Muscle layer of duodenum (tissue), 2 donors: ENCODE measurements at regions not wholly inside any gene's neighbourhood (a gene's known extent, or its start where the extent isn't known, plus 50 kb on each side); places are given as distances from the start of the nearest gene placed in this dataset.
"Not testable (repeated sequence)": the region's sequence is repeated elsewhere in the genome, so short reads cannot be mapped to it uniquely, and the experiment has no call there.

Experiments used
- H3K27ac ChIP-seq: one replicate; pipeline ENCODE4 v1.7.0; 2013; ENCODE audit warnings: mild to moderate bottlenecking, low read length
- H3K27me3 ChIP-seq: one replicate; pipeline ENCODE4 v1.7.0; 2013; ENCODE audit warnings: low read depth, mild to moderate bottlenecking, control low read depth, low read length
- H3K36me3 ChIP-seq, 2 donors: one replicate each; pipeline ENCODE4 v1.7.0; 2013; ENCODE audit warnings: low read length in 2 of 2, control low read depth in 1 of 2, mild to moderate bottlenecking in 1 of 2; ENCODE audit not compliant: insufficient read depth in 2 of 2, control insufficient read depth in 1 of 2
- H3K4me1 ChIP-seq, 2 donors: one replicate each; pipeline ENCODE4 v1.7.0; 2013; ENCODE audit warnings: low read length in 2 of 2, mild to moderate bottlenecking in 2 of 2, control low read depth in 1 of 2, moderate library complexity in 1 of 2; ENCODE audit not compliant: insufficient read depth in 2 of 2, control insufficient read depth in 1 of 2
- H3K4me3 ChIP-seq, 2 donors: one replicate each; pipeline ENCODE4 v1.7.0; 2013; ENCODE audit warnings: low read length in 2 of 2, low read depth in 1 of 2, mild to moderate bottlenecking in 1 of 2
- H3K9me3 ChIP-seq, 2 donors: one replicate each; pipeline ENCODE4 v1.7.0; 2013; ENCODE audit warnings: low read length in 2 of 2, control low read depth in 1 of 2, mild to moderate bottlenecking in 1 of 2; ENCODE audit not compliant: control insufficient read depth in 1 of 2
- donor health status: healthy.

- Histone ChIP-seq H3K4me1 (no peaks in the 10 kb centered on the region), H3K36me3 (no peaks in the 10 kb centered on the region), H3K9me3 (no peaks in the 10 kb centered on the region), H3K4me3 (no peak overlapping the region), H3K27me3 (no peaks in the 10 kb centered on the region), H3K27ac (no peak overlapping the region)
Measured at GRCh38 chr13:88022431-88023208, 351.4 kb downstream of the SLITRK5 start.

- Histone ChIP-seq H3K36me3 (no peaks in the 10 kb centered on the region), H3K27me3 (no peaks in the 10 kb centered on the region)
Measured at GRCh38 chr13:88026241-88026640, 355.1 kb downstream of the SLITRK5 start.

GRCh38 chr13:88031980-88032559 is 360.9 kb downstream of the SLITRK5 start:
- no peak overlapping the region for H3K27ac ChIP-seq
- H3K4me3 ChIP-seq: no peak overlapping the region
- H3K4me1 ChIP-seq: no peaks in the 10 kb centered on the region
- no peaks in the 10 kb centered on the region for H3K9me3 ChIP-seq
- H3K36me3 ChIP-seq: no peaks in the 10 kb centered on the region
- no peaks in the 10 kb centered on the region for H3K27me3 ChIP-seq

More at GRCh38 chr13:88026241-88026640, 355.1 kb downstream of the SLITRK5 start:
- no peaks in the 10 kb centered on the region for H3K4me1 ChIP-seq
- H3K9me3 ChIP-seq: no peaks in the 10 kb centered on the region
- H3K4me3 ChIP-seq: no peak overlapping the region
- no peak overlapping the region for H3K27ac ChIP-seq

GRCh38 chr13:88036205-88036604 is 365.0 kb downstream of the SLITRK5 start:
- not testable (repeated sequence) for H3K4me3 ChIP-seq, H3K27me3 ChIP-seq, H3K9me3 ChIP-seq, H3K4me1 ChIP-seq, H3K36me3 ChIP-seq, H3K27ac ChIP-seq

GRCh38 chr13:88042489-88042888 is 371.3 kb downstream of the SLITRK5 start:
- Histone ChIP-seq H3K27ac (no peak overlapping the region), H3K9me3 (no peaks in the 10 kb centered on the region), H3K36me3 (no peaks in the 10 kb centered on the region), H3K4me3 (no peak overlapping the region), H3K4me1 (no peaks in the 10 kb centered on the region), H3K27me3 (no peaks in the 10 kb centered on the region)

GRCh38 chr13:88051746-88052482 is 380.7 kb downstream of the SLITRK5 start:
- no peak overlapping the region for H3K27ac ChIP-seq
- peaks cover 3 to 4% of the 10 kb centered on the region in 2 donors for H3K9me3 ChIP-seq
- no peak overlapping the region for H3K4me3 ChIP-seq
- H3K27me3 ChIP-seq: no peaks in the 10 kb centered on the region
- no peaks in the 10 kb centered on the region for H3K36me3 ChIP-seq
- H3K4me1 ChIP-seq: no peaks in the 10 kb centered on the region

GRCh38 chr13:88063741-88064140 is 392.6 kb downstream of the SLITRK5 start:
- Histone ChIP-seq H3K4me1 (no peaks in the 10 kb centered on the region), H3K36me3 (no peaks in the 10 kb centered on the region), H3K27me3 (no peaks in the 10 kb centered on the region), H3K27ac (no peak overlapping the region), H3K9me3 (peaks cover 0 to 4% of the 10 kb centered on the region in 2 donors), H3K4me3 (no peak overlapping the region)

- peaks cover 0 to 4% of the 10 kb centered on the region in 2 donors for H3K9me3 ChIP-seq
- no peak overlapping the region for H3K4me3 ChIP-seq
- H3K27me3 ChIP-seq: no peaks in the 10 kb centered on the region
- H3K36me3 ChIP-seq: no peaks in the 10 kb centered on the region
- H3K4me1 ChIP-seq: no peaks in the 10 kb centered on the region
- no peak overlapping the region for H3K27ac ChIP-seq
Measured at GRCh38 chr13:88066847-88067246, 395.7 kb downstream of the SLITRK5 start.

GRCh38 chr13:88068316-88068715 is 397.1 kb downstream of the SLITRK5 start:
- no peaks in the 10 kb centered on the region for H3K4me1 ChIP-seq
- no peaks in the 10 kb centered on the region for H3K27me3 ChIP-seq

GRCh38 chr13:88068975-88069374 is 397.8 kb downstream of the SLITRK5 start:
- Histone ChIP-seq H3K9me3 (no peaks in the 10 kb centered on the region), H3K36me3 (no peaks in the 10 kb centered on the region), H3K4me3 (no peak overlapping the region), H3K27ac (no peak overlapping the region), H3K4me1 (no peaks in the 10 kb centered on the region), H3K27me3 (no peaks in the 10 kb centered on the region)

More at GRCh38 chr13:88068316-88068715, 397.1 kb downstream of the SLITRK5 start:
- Histone ChIP-seq H3K9me3 (no peaks in the 10 kb centered on the region), H3K36me3 (no peaks in the 10 kb centered on the region), H3K27ac (no peak overlapping the region), H3K4me3 (no peak overlapping the region)

GRCh38 chr13:88071371-88071770 is 400.2 kb downstream of the SLITRK5 start:
- H3K27ac ChIP-seq: no peak overlapping the region
- no peaks in the 10 kb centered on the region for H3K27me3 ChIP-seq
- H3K4me3 ChIP-seq: no peak overlapping the region
- no peaks in the 10 kb centered on the region for H3K36me3 ChIP-seq
- no peaks in the 10 kb centered on the region for H3K9me3 ChIP-seq
- H3K4me1 ChIP-seq: no peaks in the 10 kb centered on the region
